Body of pancreas (tissue), 4 donors: ENCODE measurements at regions not wholly inside any gene's neighbourhood (a gene's known extent, or its start where the extent isn't known, plus 50 kb on each side); places are given as distances from the start of the nearest gene placed in this dataset.

Experiments
- ATAC-seq: fragments of 150-250 bp; one replicate; pipeline ENCODE4 v1.9.1; 2016
- DNase-seq, 4 donors: peaks; one replicate each; pipeline ENCODE4 v3.0.0-alpha.2; 2019
- H3K27ac ChIP-seq, 4 donors: fragments of 200-600 bp; sonication (generic); 1 replicate in 3 of 4; 2 replicates in 1 of 4; pipeline versions ENCODE4 v1.5.1 to v1.6.1; 2016 to 2019; ENCODE audit warnings: mild to moderate bottlenecking in 1 of 4, mixed read lengths in 1 of 4, moderate library complexity in 1 of 4
- H3K27me3 ChIP-seq, 2 donors: fragments of 200-600 bp; sonication (generic); one replicate each; pipeline ENCODE4 v1.6.0; 2016; ENCODE audit warnings: mild to moderate bottlenecking in 1 of 2
- H3K36me3 ChIP-seq, 2 donors: fragments of 200-600 bp; sonication (generic); replicated peaks in 1 of 2; 2 replicates each; pipeline ENCODE4 v1.5.1; 2016; ENCODE audit warnings: low read depth in 2 of 2; ENCODE audit not compliant: insufficient read depth in 1 of 2
- H3K4me1 ChIP-seq: fragments of 200-600 bp; sonication (generic); one replicate; pipeline ENCODE4 v1.6.0; 2016
- H3K4me3 ChIP-seq, 2 donors: fragments of 200-600 bp; sonication (generic); 1 replicate in 1 of 2; 2 replicates in 1 of 2; pipeline ENCODE4 v1.5.1; 2016 to 2019
- H3K9me3 ChIP-seq, 3 donors: fragments of 200-600 bp; sonication (generic); 1 replicate in 2 of 3; 2 replicates in 1 of 3; pipeline ENCODE4 v1.5.1; 2016
- CTCF ChIP-seq, 7 experiments: fragments of 450-650 bp in 4 of 7; fragments of 200-600 bp in 3 of 7; sonication (generic) in 3 of 7; IDR thresholded peaks; one replicate each; pipeline ENCODE4 v1.5.1; 2016 to 2019; ENCODE audit warnings: antibody characterized with exemption in 7 of 7
- POLR2A ChIP-seq, 3 donors: fragments of 450-650 bp; IDR thresholded peaks; one replicate each; pipeline ENCODE4 v1.6.1; 2016; ENCODE audit warnings: antibody characterized with exemption in 3 of 3, mild to moderate bottlenecking in 2 of 3
- WGBS, 2 donors: methylation state at CpG; one replicate each; pipeline ENCODE4 v1.1.5; 2017; 5-methylcytosine and 5-hydroxymethylcytosine counted together
- intact Hi-C: fragments of 100-400 bp; cut with DNase I; formaldehyde crosslinking; loops from one replicate; pipeline ENCODE4 v1.15.1; 2023

- Histone ChIP-seq H3K4me1 (no peaks in the 10 kb centered on the region), H3K36me3 (no peaks in the 10 kb centered on the region), H3K27ac (no peak overlapping the region), H3K27me3 (no peaks in the 10 kb centered on the region), H3K4me3 (no peak overlapping the region), H3K9me3 (no peaks in the 10 kb centered on the region)
- intact Hi-C loops = no loop called here
- WGBS, 2 donors = 62 to 70% methylated on average over 10 of the region's 10 CpGs
- DNase-seq = no peak
- TF ChIP-seq POLR2A (IDR thresholded peaks at IDR 0.05) = no peak
- ATAC-seq = no peak
These were observed 612.5 kb upstream of the TMEM132C start for GRCh38 chr12:127654383-127654985.

- H3K27me3 ChIP-seq = no peaks in the 10 kb centered on the region
- no peaks in the 10 kb centered on the region for H3K36me3 ChIP-seq
- H3K4me1 ChIP-seq = no peaks in the 10 kb centered on the region
- no peak overlapping the region for H3K27ac ChIP-seq
- DNase-seq (no peak), ATAC-seq (no peak)
- H3K9me3 ChIP-seq = no peaks in the 10 kb centered on the region
- H3K4me3 ChIP-seq = no peak overlapping the region
- 84 to 86% methylated on average over 3 of the region's 3 CpGs for WGBS, 2 donors
- intact Hi-C loops = no loop called here
- no peak for TF ChIP-seq CTCF (IDR thresholded peaks at IDR 0.05)
- no peak for TF ChIP-seq POLR2A (IDR thresholded peaks at IDR 0.05)
These were observed 611.3 kb upstream of the TMEM132C start for GRCh38 chr12:127655691-127656090.

GRCh38 chr12:127656266-127656665, 610.7 kb upstream of the TMEM132C start:
- 57 to 59% methylated on average over 3 of the region's 3 CpGs for WGBS, 2 donors
- ATAC-seq = no peak
- intact Hi-C loops = no loop called here

GRCh38 chr12:127657036-127657435, 609.9 kb upstream of the TMEM132C start:
- TF ChIP-seq POLR2A (IDR thresholded peaks at IDR 0.05) (no peak), CTCF (IDR thresholded peaks at IDR 0.05) (no peak)
- no peaks in the 10 kb centered on the region for H3K27me3 ChIP-seq
- H3K36me3 ChIP-seq = no peaks in the 10 kb centered on the region
- no peak overlapping the region for H3K4me3 ChIP-seq
- no peak overlapping the region for H3K27ac ChIP-seq
- intact Hi-C loops = no loop called here
- DNase-seq = no peak
- no peaks in the 10 kb centered on the region for H3K4me1 ChIP-seq
- H3K9me3 ChIP-seq = no peaks in the 10 kb centered on the region
- no peak for ATAC-seq

More at GRCh38 chr12:127656266-127656665, 610.7 kb upstream of the TMEM132C start:
- no peaks in the 10 kb centered on the region for H3K36me3 ChIP-seq
- H3K27me3 ChIP-seq = no peaks in the 10 kb centered on the region
- H3K9me3 ChIP-seq = no peaks in the 10 kb centered on the region
- no peak for TF ChIP-seq POLR2A (IDR thresholded peaks at IDR 0.05)
- H3K4me3 ChIP-seq = no peak overlapping the region
- no peak for DNase-seq
- no peaks in the 10 kb centered on the region for H3K4me1 ChIP-seq
- no peak overlapping the region for H3K27ac ChIP-seq

GRCh38 chr12:127660961-127661360, 606.0 kb upstream of the TMEM132C start:
- TF ChIP-seq POLR2A (IDR thresholded peaks at IDR 0.05) (no peak), CTCF (IDR thresholded peaks at IDR 0.05) (no peak)
- Histone ChIP-seq H3K4me1 (no peaks in the 10 kb centered on the region), H3K36me3 (no peaks in the 10 kb centered on the region), H3K27ac (no peak overlapping the region), H3K27me3 (no peaks in the 10 kb centered on the region), H3K4me3 (no peak overlapping the region), H3K9me3 (no peaks in the 10 kb centered on the region)
- 40 to 48% methylated on average over 2 of the region's 2 CpGs for WGBS, 2 donors
- DNase-seq (no peak), ATAC-seq (no peak)
- intact Hi-C loops = no loop called here

GRCh38 chr12:127663716-127664115, 603.3 kb upstream of the TMEM132C start:
- WGBS, 2 donors = 38 to 55% methylated on average over 3 of the region's 3 CpGs
- H3K9me3 ChIP-seq = no peaks in the 10 kb centered on the region
- no peaks in the 10 kb centered on the region for H3K27me3 ChIP-seq
- no peak for ATAC-seq
- intact Hi-C loops = no loop called here
- no peak overlapping the region for H3K27ac ChIP-seq
- H3K36me3 ChIP-seq = no peaks in the 10 kb centered on the region
- H3K4me3 ChIP-seq = no peak overlapping the region
- DNase-seq = no peak
- TF ChIP-seq POLR2A (IDR thresholded peaks at IDR 0.05) (no peak), CTCF (IDR thresholded peaks at IDR 0.05) (no peak)
- H3K4me1 ChIP-seq = no peaks in the 10 kb centered on the region
